HepG2 (cell line): ENCODE measurements at regions not wholly inside any gene's neighbourhood (a gene's known extent, or its start where the extent isn't known, plus 50 kb on each side); places are given as distances from the start of the nearest gene placed in this dataset.

Experiments used
- ATAC-seq: fragments of 200-7000 bp; cut with Tn5 transposase; 3 replicates; pipeline ENCODE4 v1.9.1; 2020; ENCODE audit warnings: mild to moderate bottlenecking, moderate library complexity
- BruUV-seq: library from RNA; stranded (reverse); fragments of 400-500 nt; replicated peaks from 2 replicates; lab custom pipeline; 2021; lab: Mats Ljungman, UMichigan
- CTCF ChIA-PET: fragments of 300-600 bp; formaldehyde crosslinking; extraction: SDS; loops from one replicate; lab custom pipeline; 2021; ENCODE audit warnings: low total read pairs, inconsistent platforms, low intra/inter-chr PET ratio; lab: Yijun Ruan, JAX
- POLR2A ChIA-PET: fragments of 350-600 bp; sonication (Branson Sonifier 250); formaldehyde crosslinking; loops from one replicate; lab custom pipeline; 2020; ENCODE audit warnings: antibody characterized with exemption, inconsistent platforms; lab: Yijun Ruan, JAX
- DNase-seq: peaks from one replicate; pipeline ENCODE4 v3.0.0-alpha.2; 2015; ENCODE audit warnings: low spot score
- FAIRE-seq: peaks from 3 replicates; lab custom pipeline; 2011; peaks lifted over from hg19 to GRCh38; lab: Jason Lieb, UNC
- H2AFZ ChIP-seq: one replicate; pipeline ENCODE4 v1.6.1; 2011; ENCODE audit warnings: low read length, inconsistent platforms
- H3K27ac ChIP-seq: fragments of 300-600 bp; 3 replicates; pipeline ENCODE4 v1.8.0; 2011; ENCODE audit warnings: mixed run types, mild to moderate bottlenecking, mixed read lengths, low read length, inconsistent platforms; ENCODE audit not compliant: insufficient read depth; ENCODE audit errors: extremely low read length
- H3K27me3 ChIP-seq, 2 experiments: fragments of 200-600 bp in 1 of 2; 2 replicates in 1 of 2; 3 replicates in 1 of 2; pipeline versions ENCODE4 v1.6.0 to v1.8.0; 2011; ENCODE audit warnings: low read length in 2 of 2, mild to moderate bottlenecking in 2 of 2, moderate library complexity in 2 of 2, inconsistent platforms in 1 of 2; ENCODE audit not compliant: insufficient read depth in 2 of 2, control insufficient read depth in 1 of 2
- H3K36me3 ChIP-seq, 2 experiments: fragments of 200-600 bp in 1 of 2; replicated peaks in 1 of 2; 2 replicates in 1 of 2; 3 replicates in 1 of 2; pipeline versions ENCODE4 v1.5.1 to v1.8.0; 2011; ENCODE audit warnings: low read length in 2 of 2, inconsistent platforms in 1 of 2; ENCODE audit not compliant: insufficient read depth in 2 of 2, control insufficient read depth in 1 of 2
- H3K4me1 ChIP-seq: 2 replicates; pipeline ENCODE4 v1.5.1; 2012; ENCODE audit warnings: low read length, inconsistent platforms; ENCODE audit not compliant: insufficient read depth
- H3K4me2 ChIP-seq: 2 replicates; pipeline ENCODE4 v1.6.0; 2011; ENCODE audit warnings: low read depth, low read length, inconsistent platforms
- H3K4me3 ChIP-seq, 3 experiments: fragments of 200-600 bp in 1 of 3; sonication (generic), shearing (Covaris generic) in 1 of 3; replicated peaks in 1 of 3; 2 replicates each; pipeline ENCODE4 v1.5.1; 2011 to 2016; ENCODE audit warnings: low read length in 3 of 3, inconsistent platforms in 2 of 3, low read depth in 2 of 3, mild to moderate bottlenecking in 2 of 3, control low read depth in 1 of 3, mixed read lengths in 1 of 3; ENCODE audit not compliant: insufficient read depth in 1 of 3
- H3K79me2 ChIP-seq: one replicate; pipeline ENCODE4 v1.6.1; 2011; ENCODE audit warnings: low read length, inconsistent platforms; ENCODE audit not compliant: insufficient read depth
- H3K9ac ChIP-seq: 2 replicates; pipeline ENCODE4 v1.6.0; 2011; ENCODE audit warnings: mild to moderate bottlenecking, low read depth, low read length, inconsistent platforms; ENCODE audit not compliant: insufficient read depth
- H3K9me3 ChIP-seq: 2 replicates; pipeline ENCODE4 v1.5.1; 2012; ENCODE audit warnings: mild to moderate bottlenecking, low read length
- H4K20me1 ChIP-seq: 2 replicates; pipeline ENCODE4 v1.6.0; 2011; ENCODE audit warnings: inconsistent platforms, mild to moderate bottlenecking, low read length, moderate library complexity; ENCODE audit not compliant: insufficient read depth
- E2F2 ChIP-seq: sonication (generic); formaldehyde crosslinking; IDR thresholded peaks from 2 replicates; pipeline ENCODE4 v1.4.0; 2020; ENCODE audit warnings: missing genetic modification reagents, borderline replicate concordance
- EZH2 ChIP-seq: conservative IDR thresholded peaks from 2 replicates; pipeline ENCODE4 v1.6.1; 2012; ENCODE audit warnings: mild to moderate bottlenecking, low read depth, low read length, moderate library complexity
- HNRNPUL1 ChIP-seq: fragments of 200-400 bp; formaldehyde crosslinking; IDR thresholded peaks from 2 replicates; pipeline ENCODE4 v1.6.1; 2017; ENCODE audit warnings: low read depth, mild to moderate bottlenecking, low read length, moderate library complexity
- ISX ChIP-seq: sonication (generic); formaldehyde crosslinking; conservative IDR thresholded peaks from 2 replicates; pipeline ENCODE4 v1.5.0; 2020; ENCODE audit warnings: missing genetic modification reagents
- NR1H2 ChIP-seq: sonication (generic); formaldehyde crosslinking; IDR thresholded peaks from 2 replicates; pipeline ENCODE4 v1.8.1; 2022; ENCODE audit warnings: low read depth, missing genetic modification reagents, borderline replicate concordance
- PLSCR1 ChIP-seq: sonication (generic); formaldehyde crosslinking; IDR thresholded peaks from 2 replicates; pipeline ENCODE4 v1.5.0; 2020; ENCODE audit warnings: missing genetic modification reagents, mild to moderate bottlenecking, borderline replicate concordance
- SIX1 ChIP-seq: sonication (generic); formaldehyde crosslinking; IDR thresholded peaks from 2 replicates; pipeline ENCODE4 v1.4.0; 2020; ENCODE audit warnings: missing genetic modification reagents, borderline replicate concordance
- SP4 ChIP-seq: sonication (generic); formaldehyde crosslinking; IDR thresholded peaks from 2 replicates; pipeline ENCODE4 v1.8.1; 2023; ENCODE audit warnings: mild to moderate bottlenecking, missing genetic modification reagents
- SRSF1 ChIP-seq: fragments of 200-400 bp; formaldehyde crosslinking; optimal IDR thresholded peaks from 2 replicates; pipeline ENCODE3; 2017; ENCODE audit warnings: mild to moderate bottlenecking, low read depth, low read length, moderate library complexity
- TFDP1 ChIP-seq: IDR thresholded peaks from 2 replicates; pipeline ENCODE4 v1.6.1; 2016; ENCODE audit warnings: missing compliant biosample characterization, missing genetic modification reagents, borderline replicate concordance
- ZBTB7A ChIP-seq: sonication (generic); formaldehyde crosslinking; IDR thresholded peaks from 2 replicates; pipeline ENCODE4 v1.8.0; 2022; ENCODE audit warnings: mild to moderate bottlenecking, missing genetic modification reagents
- ZC3H4 ChIP-seq: sonication (generic); formaldehyde crosslinking; IDR thresholded peaks from 2 replicates; pipeline ENCODE4 v1.4.0; 2020; ENCODE audit warnings: missing genetic modification reagents, borderline replicate concordance
- ZFP41 ChIP-seq: sonication (generic); formaldehyde crosslinking; IDR thresholded peaks from 2 replicates; pipeline ENCODE4 v1.4.0; 2020; ENCODE audit warnings: mild to moderate bottlenecking, missing genetic modification reagents, borderline replicate concordance
- ZNF282 ChIP-seq: fragments of 450-650 bp; IDR thresholded peaks from 2 replicates; pipeline ENCODE4 v1.6.1; 2018; ENCODE audit not compliant: partially characterized antibody
- WGBS: methylation state at CpG from one replicate; pipeline ENCODE4 v1.1.6; 2017; ENCODE audit warnings: low lambda C conversion rate; 5-methylcytosine and 5-hydroxymethylcytosine counted together
- in situ Hi-C: cut with HindIII; loops from 2 replicates; pipeline ENCODE4 v1.10.0; 2017; ENCODE audit warnings: low pct_unique_long_range_greater_than_20kb; ENCODE audit not compliant: extremely low pct_ligation_motif_present
- intact Hi-C: fragments of 100-400 bp; cut with micrococcal nuclease; formaldehyde crosslinking; loops from one replicate; pipeline ENCODE4 v1.10.0; 2022; ENCODE audit not compliant: unreplicated experiment
- TF ChIP-seq, protein P1 (sequence below), 2 experiments: fragments of 450-650 bp in 1 of 2; sonication (generic) in 1 of 2; formaldehyde crosslinking; IDR thresholded peaks; 2 replicates each; pipeline versions ENCODE4 v1.5.0 to v1.8.0; 2020 to 2022; ENCODE audit warnings: mild to moderate bottlenecking in 1 of 2, missing genetic modification reagents in 1 of 2

GRCh38 chr2:183592271-183592670, 468.0 kb downstream of the NUP35 start:
- H3K9ac ChIP-seq, result no peak overlapping the region
- intact Hi-C loops, result no loop called here
- ChIA-PET CTCF (no interaction called here), POLR2A (no interaction called here)
- DNase-seq (no peak), FAIRE-seq (no peak), ATAC-seq (no peak)
- no peaks in the 10 kb centered on the region for H3K36me3 ChIP-seq
- no peak overlapping the region for H3K4me2 ChIP-seq
- no peaks in the 10 kb centered on the region for H3K79me2 ChIP-seq
- no TSS peak for BruUV-seq
- H3K27me3 ChIP-seq, result no peaks in the 10 kb centered on the region
- no peak overlapping the region for H2AFZ ChIP-seq
- no peaks in the 10 kb centered on the region for H3K4me1 ChIP-seq
- no peak overlapping the region for H3K27ac ChIP-seq
- no peak overlapping the region for H3K4me3 ChIP-seq
- 58% methylated on average over 3 of the region's 4 CpGs for WGBS
- in situ Hi-C loops, result no loop called here
- no peaks in the 10 kb centered on the region for H3K9me3 ChIP-seq
- H4K20me1 ChIP-seq, result no peaks in the 10 kb centered on the region
- TF ChIP-seq ZC3H4 (CRISPR knock-in tag) (no peak), TFDP1 (CRISPR knock-in tag) (no peak), ZBTB7A (CRISPR knock-in tag) (no peak), ISX (CRISPR knock-in tag) (no peak), SP4 (CRISPR knock-in tag) (no peak), SIX1 (no peak), NR1H2 (CRISPR knock-in tag) (no peak), ZFP41 (CRISPR knock-in tag) (no peak), PLSCR1 (no peak), EZH2 (no peak), E2F2 (CRISPR knock-in tag) (no peak), SRSF1 (no peak), HNRNPUL1 (no peak), ZNF282 (no peak)
- TF ChIP-seq, protein P1, sequence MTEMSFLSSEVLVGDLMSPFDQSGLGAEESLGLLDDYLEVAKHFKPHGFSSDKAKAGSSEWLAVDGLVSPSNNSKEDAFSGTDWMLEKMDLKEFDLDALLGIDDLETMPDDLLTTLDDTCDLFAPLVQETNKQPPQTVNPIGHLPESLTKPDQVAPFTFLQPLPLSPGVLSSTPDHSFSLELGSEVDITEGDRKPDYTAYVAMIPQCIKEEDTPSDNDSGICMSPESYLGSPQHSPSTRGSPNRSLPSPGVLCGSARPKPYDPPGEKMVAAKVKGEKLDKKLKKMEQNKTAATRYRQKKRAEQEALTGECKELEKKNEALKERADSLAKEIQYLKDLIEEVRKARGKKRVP (CRISPR knock-in tag; IDR thresholded peaks at IDR 0.05), result no peak
